Esophagus mucosa (tissue), 1 donor: ENCODE measurements at regions not wholly inside any gene's neighbourhood (a gene's known extent, or its start where the extent isn't known, plus 50 kb on each side); places are given as distances from the start of the nearest gene placed in this dataset.

Experiments
- ATAC-seq: fragments of 200-7000 bp; cut with Tn5 transposase; one replicate; pipeline ENCODE4 v1.9.1; 2020
- donor health status: DM: yes; HTN: yes; CAD: no.

DNA sequence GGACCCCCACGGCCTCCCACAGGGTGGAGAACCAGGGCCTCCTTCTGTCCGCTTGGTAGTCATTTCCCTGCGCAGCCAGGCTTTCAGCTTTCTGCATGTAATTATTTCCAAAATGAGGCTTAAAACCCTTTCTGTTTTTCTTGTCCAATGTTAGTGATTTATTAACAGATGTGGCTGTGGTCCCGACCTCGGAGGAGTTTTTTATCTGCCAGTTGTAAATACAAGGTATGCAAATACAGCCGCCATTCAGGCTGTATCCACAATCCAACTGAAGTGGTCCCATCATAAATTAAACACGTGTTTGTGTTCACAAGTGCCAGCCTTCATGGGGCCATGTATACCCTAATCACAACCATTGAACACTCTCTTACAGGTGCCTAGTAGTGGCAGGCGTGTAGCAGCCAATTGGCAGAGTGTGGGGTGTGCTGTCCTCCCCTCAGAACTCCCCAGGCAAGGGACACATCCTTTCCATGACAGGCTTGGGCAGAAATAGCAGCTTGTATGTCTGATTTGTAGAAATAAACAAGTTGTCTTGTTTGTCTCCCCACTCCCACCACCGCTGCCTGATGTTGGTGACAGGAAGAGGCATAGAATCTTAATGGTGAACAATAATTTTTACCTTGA, 251.3 kb upstream of the MKI67 start:
- no peak for ATAC-seq

DNA sequence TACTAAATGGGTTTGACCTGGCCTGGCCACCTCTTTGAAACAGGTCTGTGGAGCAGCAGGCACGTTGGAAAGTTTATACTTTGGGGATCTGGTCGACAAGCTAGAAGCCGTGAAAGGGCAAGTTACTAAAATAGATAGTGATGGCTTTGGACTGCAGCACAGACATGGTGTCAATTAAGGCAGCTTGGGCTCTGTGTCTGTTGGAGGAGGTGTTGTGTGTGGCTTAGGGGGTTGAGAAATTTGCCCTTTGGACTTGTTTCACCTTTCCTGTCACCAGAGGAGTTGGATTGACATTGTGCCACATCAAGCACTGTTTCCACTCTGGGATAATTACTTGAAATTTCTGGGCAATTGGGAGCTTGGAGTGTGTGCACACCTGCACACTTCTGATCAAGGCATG, 251.8 kb upstream of the MKI67 start:
- no peak for ATAC-seq

DNA sequence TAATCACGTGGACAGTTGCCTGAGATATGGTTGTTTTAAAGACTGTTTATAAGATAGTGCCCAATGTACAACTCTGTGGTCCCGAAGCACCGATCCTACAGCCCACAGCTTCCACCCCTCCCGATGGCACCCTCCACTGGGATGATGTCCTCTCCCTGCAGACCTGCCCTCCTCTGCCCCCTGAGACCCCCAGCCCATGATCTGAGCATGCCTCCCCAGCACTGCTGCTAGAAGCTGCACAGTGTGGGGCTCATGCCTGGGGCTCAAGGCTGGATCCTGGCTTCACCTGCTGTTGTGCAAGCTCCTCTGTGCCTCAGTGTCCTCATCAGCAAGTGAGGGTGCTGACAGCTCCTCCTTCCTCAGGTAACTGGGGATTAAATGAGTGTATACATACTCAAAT, 254.7 kb upstream of the MKI67 start:
- no peak for ATAC-seq

DNA sequence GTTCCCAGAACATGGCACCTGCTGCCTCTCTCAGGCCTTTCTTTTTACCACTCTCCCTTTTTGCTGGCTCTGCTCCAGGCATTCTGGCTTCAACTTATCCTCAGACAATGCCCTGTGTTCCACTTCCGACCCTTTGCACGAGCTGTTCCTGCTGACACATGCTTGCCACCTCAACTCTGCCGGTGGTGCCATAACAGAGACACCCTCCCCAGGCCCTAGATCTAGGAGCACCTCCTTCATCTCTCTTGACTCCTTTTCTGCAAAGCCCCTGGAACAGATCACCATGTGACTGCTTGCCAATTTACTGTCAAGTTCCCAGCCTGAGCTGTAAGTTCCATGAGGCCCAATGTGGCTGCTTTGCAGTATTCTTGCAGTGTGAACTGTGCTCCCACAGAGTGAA, 256.0 kb upstream of the MKI67 start:
- no peak for ATAC-seq

DNA sequence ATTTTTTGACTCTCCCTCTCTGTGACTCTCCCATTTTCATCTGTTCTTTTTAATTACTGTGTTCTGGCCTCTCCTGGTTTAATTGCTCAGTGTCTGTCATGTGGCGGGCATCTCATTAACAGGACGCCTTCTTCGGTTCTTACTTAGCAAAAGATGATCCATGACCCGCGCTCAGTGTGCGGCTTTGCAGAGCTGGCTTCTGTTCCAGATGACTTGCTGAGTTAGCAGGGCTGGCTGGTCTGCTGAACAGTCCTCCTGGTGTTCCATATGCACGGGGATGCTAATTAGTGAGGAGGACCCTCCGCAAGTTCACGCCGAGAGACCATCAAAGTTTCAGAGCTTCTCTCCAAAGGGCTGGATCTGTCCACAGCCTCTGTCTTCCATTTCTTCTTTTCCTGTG, 258.6 kb upstream of the MKI67 start:
- ATAC-seq: no peak

DNA sequence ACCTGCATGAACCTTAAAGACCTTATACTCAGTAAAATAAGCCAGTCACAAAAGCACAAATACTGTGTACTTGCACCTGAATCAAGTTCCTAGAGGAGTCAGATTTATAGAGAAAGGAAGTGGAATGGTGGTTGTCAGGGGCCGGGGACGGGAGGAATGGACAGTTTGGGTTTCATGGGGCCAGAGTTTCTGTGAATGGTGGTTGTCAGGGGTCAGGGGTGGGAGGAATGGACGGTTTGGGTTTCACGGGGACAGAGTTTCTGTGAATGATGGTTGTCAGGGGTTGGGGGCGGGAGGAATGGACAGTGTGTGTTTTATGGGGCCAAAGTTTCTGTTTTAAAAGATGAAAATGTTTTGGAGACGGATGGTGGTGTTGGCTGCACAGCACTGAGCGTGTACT, 260.0 kb upstream of the MKI67 start:
- ATAC-seq: no peak

DNA sequence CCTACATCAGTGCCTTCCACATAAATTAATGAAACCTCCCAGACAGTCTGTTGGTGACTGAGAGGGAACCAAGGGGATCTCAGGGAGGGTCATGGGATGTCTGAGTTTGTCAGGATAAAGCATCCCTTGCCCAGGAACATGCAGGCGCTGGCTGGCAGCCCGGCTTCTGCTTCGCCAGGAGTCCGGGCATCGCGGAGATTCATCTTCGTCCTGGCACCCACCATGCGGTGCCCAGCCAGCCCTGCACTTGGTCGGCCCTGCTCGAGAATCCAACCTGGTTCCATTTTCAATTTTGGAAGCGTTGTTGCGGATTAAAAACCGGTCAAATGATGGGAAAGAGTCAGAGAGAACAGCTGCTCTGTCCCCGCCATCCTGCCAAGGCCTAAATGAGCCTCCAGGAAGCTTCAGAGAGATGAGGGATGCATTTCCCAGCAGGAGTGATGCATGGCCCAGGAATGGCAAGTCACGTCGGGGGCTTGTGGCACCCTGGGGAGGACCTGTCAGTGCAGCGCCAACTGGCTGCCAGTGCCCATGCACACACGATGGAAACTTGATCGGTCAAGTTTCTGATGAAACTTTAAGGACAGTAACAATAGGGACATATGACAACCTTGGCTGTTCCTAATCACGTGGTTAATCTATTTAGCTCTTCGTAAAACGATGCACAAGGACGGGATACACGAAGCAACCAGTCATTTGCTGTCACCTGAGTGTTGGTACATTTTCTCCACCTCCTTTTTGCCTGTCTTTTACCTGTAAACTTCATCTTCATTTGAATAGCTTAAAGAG, 260.8 kb upstream of the MKI67 start:
- ATAC-seq: no peak

DNA sequence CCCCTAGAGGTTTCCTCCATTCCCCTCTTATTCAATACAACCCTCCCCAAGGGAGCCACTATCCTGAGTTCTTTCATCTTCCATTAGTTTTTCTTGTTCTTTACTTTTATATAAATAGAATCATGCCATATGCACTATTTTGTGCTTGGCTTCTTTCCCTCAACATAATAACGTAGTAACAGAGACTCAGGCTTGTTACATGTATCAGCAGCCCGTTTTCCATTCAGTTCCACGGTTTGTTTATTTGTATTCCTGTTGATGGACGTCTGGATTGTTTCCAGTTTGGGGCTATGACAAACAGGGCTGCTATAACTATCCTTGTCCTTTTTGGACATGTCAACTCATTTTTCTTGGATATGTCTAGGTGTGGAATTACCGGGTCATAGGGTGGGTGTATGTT, 264.4 kb upstream of the MKI67 start:
- ATAC-seq: no peak

DNA sequence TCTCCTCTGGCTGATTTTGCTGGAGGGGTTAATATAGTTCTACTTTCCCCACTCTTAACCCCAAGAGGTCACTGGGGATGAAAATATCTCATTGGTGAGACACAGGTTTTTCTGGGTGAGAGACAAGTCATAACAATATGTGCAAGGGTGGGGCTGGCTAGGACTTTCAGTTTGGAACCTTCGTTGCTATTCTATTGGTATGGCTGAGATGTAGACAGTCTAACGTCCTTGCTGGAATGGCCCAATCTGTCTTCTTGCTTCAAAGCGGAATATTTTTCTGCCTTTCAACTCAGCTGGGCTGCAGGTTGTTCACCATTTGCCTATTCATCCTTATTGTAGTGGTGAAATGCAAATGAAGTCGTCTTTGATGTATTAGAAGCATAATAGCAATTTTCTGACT, 267.3 kb upstream of the MKI67 start:
- ATAC-seq: no peak

DNA sequence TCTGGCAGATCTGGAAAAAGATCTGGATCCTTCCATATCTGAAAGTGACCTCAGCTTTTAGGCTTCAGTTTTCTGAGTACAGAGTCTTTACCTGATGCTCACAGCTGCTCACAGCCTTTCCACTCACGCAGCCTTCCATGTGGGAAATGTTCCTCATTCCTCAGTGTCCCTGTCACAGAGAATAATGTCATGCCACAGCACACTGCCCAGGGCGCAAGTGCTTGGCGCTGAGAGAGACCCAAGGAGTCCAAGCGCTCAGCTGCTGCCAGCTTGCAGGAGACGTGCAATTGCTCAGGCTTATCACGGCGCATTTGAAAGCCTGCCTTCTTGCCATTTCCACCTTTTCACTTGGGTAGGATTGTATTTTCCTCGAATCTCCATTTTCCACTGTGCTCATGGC, 271.9 kb upstream of the MKI67 start:
- ATAC-seq: no peak

DNA sequence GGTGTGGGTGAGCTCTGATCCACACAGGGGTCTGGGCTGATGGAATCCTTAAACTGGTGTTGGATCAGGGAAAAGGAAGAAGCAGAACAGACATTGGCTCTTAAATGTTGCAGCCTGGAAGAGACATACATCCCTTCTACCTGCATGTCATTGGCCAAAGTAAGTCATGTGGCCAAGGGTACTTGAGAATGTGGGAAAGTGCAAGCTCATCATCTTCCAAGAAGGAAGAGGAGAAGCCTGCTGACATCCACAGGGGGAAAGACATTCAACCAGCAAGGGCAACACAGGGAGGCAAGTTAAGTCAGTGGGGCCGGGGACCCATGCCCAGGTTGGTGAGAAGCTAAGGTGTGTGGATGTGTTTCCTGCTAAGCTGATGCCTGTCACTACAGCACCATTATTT, 272.8 kb upstream of the MKI67 start:
- ATAC-seq: no peak

DNA sequence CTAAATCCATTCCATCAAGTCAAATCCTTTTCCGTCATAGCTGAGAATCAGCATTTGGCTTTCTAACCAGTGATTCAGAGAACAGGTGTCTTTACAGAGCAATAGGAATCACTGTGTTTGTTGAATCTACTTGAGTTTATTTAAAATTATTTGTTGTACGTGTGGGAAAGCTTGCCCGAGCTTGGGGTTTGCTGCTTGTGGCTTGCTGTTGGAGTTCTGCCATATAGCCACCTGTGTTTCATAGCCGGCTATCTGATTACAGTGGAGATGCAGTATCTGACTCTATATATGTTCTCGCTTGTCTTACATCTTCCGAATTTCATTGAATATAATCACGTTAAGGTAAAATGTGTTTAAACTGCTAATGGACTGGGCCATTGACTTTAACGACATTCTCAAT, 274.3 kb upstream of the MKI67 start:
- ATAC-seq: no peak

DNA sequence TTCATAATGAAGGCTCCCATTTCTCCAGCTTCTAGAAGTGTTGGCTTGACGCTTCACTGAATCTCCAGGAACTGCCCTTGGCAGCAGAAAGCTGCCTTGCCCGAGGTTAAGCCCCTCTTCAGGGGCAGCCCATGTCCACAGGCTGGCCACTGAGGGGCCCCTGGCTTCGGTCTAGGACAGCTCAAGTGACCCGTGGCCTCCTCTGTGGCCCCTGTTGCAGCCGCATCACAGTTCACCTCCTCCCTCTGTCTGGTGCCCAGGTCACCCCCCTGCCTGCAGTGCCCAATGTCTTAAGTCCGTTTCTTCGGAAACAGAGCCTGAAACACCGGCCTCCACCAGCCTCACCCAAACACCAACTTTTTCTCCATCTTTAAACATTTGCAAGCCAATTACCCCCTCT, 279.2 kb upstream of the MKI67 start:
- no peak for ATAC-seq

DNA sequence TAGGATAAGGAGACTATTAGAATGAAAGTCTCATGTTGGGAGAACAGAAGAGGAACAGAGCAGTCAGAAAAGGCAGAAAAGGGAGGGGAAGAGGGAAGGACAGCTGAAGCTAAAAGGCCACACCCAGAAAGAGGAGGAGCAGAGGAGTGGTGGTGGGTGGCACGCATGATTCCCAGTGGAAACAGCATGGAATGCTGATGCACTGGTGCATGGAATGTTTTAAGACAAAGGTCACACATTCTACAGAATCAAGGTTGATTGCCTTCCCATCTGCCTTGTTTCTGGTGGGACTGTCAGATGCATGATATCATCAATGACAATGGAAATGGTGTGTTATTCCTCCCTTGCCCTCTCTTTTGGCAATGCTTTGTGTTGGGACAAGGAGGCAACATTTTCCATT, 285.4 kb upstream of the MKI67 start:
- ATAC-seq: no peak

DNA sequence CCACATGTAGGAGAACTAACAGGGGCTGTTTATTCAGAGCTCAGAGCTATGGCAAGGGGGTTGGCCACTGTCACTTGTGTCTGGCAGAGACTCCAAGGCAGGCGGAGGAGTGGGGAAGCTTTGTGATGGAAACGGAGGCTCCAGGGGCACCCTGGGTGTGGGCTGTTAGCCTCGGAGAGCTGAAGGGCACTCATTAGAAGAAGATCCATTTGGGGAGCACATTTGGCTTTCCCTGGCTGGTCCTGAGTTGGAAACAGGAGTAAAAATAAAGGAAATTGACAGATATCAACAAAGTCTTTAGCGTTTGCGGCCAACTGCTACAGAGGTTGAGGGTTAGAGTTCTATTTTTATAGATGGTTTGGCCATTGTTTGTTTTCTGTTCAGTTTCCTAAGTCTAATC, 288.3 kb upstream of the MKI67 start:
- no peak for ATAC-seq

DNA sequence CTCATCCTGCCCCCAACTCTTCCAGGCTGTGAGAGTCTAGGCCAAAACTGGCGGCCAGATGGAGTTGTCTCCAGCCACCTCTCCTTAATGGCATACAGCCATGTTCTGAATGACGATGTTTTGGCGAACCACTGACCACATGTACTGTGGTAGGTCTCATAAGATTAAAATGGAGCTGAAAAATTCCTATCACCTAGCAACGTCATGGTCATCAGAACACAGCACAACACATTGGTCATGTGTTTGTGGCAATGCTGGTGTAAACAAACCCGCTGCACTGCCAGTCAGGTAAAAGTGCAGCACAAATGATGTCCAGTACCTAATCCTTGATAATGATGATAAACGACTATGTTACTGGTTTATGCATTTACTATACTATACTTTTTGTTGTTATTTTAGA, 290.0 kb upstream of the MKI67 start:
- no peak for ATAC-seq

DNA sequence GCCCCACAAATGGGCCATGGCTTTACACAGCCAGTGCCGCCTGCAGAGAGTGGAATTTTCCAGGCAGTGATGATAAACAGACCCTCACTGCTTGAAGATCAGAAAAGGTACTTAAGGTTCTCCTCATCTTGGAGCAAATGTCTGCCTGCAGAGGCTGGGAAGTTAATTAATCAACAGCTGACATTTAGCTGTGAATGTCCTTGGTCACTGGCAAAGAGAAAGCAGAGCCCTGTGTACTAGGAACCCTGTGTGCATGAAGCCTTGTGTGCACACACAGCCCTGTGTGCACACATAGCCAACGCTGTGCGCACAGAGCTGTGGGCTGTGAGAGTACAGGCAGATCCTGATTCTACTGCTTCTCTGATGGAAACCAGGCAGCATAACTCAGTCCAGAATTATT, 291.6 kb upstream of the MKI67 start:
- no peak for ATAC-seq

DNA sequence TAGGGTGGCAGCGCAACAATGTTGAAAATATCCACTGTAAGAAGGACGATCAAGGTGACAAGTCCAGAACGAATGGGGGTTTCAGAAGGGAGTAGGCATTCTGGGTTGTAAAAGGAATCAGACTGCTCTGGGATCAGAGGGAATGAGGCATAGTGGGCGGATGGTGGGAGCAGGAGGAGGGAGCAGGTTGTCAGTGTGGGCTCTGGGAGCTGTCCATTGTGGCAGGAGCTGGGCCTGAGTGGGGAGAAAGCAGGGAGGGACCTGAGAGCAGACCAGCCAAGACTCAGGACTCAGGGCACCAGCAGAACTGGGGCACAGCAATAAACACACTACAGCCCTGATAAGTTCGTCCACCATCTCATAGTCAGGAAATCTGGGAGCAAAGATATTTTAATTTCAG, 292.6 kb upstream of the MKI67 start:
- ATAC-seq: no peak

DNA sequence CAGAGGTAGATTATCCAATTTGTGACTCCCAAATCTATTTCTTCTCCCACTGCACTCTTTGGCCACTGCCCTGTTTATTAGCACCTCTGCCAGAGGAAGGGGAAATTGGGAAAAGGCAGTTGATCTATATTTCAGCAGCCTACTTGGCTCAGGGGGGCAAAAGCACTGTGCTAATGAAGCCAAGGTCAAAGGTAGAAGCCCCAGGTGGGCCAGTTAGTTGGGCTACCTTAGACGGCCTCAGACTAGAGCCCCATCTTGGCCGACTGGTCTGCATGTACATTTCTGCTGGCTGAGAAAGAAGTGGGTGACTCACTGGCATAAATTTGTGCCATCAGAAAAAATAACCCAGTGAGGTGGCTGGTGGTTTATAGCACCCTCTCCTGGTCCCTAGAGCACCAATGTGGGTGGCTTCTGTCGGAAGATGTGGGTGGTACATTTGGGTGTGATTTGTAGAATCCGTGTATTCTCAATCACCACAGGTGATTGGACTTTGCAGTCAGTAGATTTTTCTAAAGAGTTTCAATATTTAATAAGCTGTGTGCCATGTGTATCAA, 293.3 kb upstream of the MKI67 start:
- no peak for ATAC-seq

DNA sequence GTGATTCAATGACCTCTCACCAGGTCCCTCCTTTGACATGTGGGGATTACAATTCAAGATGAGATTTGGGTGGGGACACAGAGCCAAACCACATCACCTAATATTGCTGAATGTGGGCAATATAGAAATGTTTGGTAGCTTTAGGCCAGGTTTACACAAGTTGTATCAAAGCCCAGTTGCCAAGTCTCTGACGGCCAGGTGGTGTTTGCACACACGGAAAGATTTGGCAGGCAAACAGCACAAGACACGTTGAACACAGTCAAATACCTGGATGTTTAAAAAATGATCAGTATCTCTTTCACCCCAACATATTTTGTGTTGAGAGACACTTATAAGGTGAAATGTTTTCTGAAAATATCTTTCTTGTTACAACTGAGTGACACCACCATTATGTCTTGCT, 294.4 kb upstream of the MKI67 start:
- no peak for ATAC-seq

DNA sequence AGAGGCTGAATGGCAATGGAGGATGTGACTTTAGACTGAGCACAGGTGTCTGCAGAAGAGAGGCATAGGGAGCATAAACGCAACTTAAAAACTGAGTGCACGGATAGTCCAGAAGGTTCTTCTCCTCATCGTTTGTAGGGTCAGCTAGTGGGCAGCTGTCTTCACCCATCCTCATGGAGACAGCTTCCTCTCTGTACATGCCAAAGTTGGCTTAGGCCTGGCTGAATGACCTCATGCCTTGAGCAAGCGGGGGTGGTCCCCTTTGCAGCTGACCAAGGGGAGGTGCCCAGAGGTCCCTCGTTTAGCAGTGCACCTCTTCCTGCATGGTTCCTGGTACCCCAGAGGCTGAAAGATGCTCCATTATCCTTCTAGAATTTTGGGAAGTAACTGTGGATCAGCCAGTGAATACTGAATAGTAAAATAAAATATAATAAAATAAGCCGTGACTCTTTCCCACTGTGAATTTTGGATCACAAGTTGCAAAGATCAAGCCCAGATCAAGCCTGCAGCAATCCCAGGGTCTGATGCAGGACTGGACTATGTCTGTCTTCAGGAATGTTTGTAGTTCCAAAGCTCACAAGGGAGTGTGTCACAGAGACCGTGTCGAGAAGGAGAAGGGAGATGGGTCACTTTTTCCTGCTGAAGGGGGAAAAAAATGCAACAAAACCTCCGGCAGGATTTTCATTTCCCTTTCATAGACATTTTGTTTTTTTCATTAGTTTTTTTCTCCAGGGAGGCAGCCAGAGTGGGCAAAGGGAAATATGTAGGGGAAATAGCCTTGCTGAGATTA, 295.3 kb upstream of the MKI67 start:
- no peak for ATAC-seq

DNA sequence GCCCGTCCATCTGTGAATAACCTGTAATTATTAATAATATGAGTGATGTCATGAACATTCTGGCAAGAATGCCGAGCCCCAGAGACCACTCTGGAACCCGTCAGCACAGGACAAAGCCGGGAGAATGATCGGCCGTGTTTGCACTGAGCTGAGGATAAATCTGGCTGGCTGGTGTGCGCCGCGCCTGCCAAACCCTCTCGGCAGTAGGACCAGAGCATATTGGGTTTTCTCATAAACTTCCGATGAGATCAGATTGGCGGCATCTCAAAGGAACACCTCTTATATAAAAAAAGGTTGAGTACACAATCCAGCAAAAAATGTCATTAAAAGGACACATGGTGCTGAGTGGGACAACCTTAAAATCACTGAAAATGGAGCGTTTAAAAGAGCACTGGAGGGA, 296.0 kb upstream of the MKI67 start:
- ATAC-seq: no peak

DNA sequence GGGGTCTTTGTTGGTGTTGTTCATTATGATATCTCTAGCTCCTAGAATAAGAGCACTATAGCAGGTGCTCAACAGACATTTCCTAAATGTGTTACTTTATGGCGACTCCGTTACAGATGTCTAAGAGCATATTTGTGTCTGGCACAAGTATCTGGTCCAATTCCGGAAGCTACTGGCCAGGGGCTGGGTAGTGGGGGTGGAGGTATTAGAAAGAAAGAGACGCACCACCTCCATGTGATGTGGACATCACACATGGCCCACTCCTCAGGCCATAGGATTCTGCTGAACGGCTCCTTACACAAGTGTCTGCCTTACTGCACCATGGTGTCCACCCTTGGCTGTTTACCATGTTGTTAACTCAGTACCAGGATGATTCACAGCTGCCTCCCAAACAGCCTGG, 296.8 kb upstream of the MKI67 start:
- ATAC-seq: no peak

DNA sequence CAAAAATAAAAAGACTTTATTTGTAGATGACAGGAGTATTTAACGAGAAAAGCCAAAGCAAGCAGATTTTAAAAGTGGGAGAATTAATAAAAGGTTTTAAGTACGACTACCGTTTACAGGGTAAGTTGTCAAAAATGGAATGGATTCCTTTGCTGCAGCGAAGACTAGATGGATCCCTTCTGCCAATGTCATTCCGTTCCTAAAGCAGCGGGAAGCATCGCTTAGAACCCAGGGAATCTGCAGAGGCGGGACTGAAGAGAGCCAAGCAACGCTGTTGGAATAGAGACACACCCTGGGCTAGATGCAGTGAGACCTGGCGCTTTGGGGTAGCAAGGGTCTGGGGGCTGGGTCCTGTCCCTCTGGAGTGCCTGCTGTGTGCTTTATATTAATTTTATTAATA, 303.1 kb upstream of the MKI67 start:
- ATAC-seq: no peak
